Skeletal muscle satellite cell (primary cell): ENCODE measurements at regions not wholly inside any gene's neighbourhood (a gene's known extent, or its start where the extent isn't known, plus 50 kb on each side); places are given as distances from the start of the nearest gene placed in this dataset.

Experiments used
- H3K27me3 ChIP-seq: 2 replicates; pipeline ENCODE4 v1.7.0; 2013; ENCODE audit warnings: low read length; ENCODE audit not compliant: control insufficient read depth, insufficient read depth
- H3K36me3 ChIP-seq: 2 replicates; pipeline ENCODE4 v1.7.0; 2013; ENCODE audit warnings: mild to moderate bottlenecking, control low read depth, low read length; ENCODE audit not compliant: insufficient read depth
- H3K4me1 ChIP-seq: 2 replicates; pipeline ENCODE4 v1.7.0; 2013; ENCODE audit warnings: low read length; ENCODE audit not compliant: control insufficient read depth, insufficient read depth
- H3K4me2 ChIP-seq: 2 replicates; pipeline ENCODE4 v1.7.0; 2013; ENCODE audit warnings: mild to moderate bottlenecking, low read length
- H3K4me3 ChIP-seq: 2 replicates; pipeline ENCODE4 v1.7.0; 2013; ENCODE audit warnings: low read length
- H3K9ac ChIP-seq: 2 replicates; pipeline ENCODE4 v1.7.0; 2013; ENCODE audit warnings: mild to moderate bottlenecking, low read depth, low read length, moderate library complexity
- H3K9me3 ChIP-seq: replicated peaks from 2 replicates; pipeline ENCODE4 v1.7.0; 2013; ENCODE audit warnings: mild to moderate bottlenecking, control low read depth, low read length

DNA sequence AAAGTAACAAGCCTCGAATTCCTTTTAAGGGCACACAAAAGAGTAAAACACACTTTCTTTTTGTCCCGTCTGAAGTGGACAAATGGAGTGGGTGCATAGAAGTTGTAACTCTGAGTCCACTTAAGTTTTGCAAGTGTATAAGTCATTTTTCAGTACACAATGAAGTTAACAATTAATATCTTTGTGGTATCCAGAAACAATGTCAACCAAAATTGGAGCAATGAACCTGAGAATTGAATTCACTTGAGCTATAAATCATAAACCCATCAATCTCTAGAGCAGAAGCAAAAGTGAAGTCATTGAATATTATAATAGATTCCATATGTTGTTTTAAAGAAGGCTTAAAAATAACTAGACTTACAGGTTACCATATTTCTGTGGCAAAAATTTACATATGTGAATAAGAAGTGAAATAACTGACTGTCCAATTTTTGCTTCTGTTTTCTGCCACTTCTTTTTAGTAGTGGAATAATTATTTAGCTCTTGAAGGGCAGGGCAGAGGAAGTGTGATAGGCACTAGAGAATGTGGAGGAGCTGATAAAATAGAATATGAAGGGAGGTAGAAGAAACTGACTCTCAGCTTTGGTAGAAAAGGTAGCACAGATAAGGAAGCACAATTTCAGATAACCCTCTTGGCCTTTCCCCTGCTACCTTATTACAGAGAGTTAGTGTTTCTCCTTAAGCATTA is 73.9 kb upstream of the RGL1 start:
- H3K4me2 ChIP-seq = no peak overlapping the region
- no peak overlapping the region for H3K9ac ChIP-seq
- H3K9me3 ChIP-seq = no peaks in the 10 kb centered on the region
- no peaks in the 10 kb centered on the region for H3K36me3 ChIP-seq
- H3K27me3 ChIP-seq = no peaks in the 10 kb centered on the region
- no peak overlapping the region for H3K4me3 ChIP-seq
- peaks cover 7% of the 10 kb centered on the region for H3K4me1 ChIP-seq

DNA sequence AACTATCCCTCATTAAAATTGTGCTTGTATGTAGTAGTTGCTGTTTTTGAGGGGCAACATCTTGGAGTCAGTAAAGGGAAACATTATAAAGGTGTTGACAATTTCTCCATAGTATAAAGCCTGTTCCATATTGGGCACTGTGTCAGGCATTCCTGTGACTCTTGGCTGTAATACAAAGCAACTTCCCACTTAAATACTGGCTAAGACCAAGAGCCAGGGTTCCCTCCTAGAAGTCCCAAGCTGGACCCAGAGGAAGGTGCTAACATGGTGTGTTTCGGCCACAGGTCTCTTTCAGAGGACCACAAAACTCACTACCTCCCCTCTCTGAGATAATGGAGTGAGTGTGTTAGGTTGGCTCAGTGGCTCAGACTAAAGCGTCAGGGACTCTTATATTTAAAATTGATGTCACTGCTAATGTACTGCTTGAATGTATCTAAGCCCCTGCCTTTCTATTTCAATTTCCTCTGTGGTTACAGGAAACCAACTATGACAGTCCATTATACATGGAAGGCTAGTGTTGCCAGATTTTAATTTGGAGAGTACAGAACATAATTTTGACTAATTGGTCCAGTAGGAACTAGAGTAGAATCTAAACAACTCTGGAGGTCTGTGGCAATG is 74.7 kb upstream of the RGL1 start:
- H3K9me3 ChIP-seq = no peaks in the 10 kb centered on the region
- H3K4me3 ChIP-seq = no peak overlapping the region
- H3K36me3 ChIP-seq = no peaks in the 10 kb centered on the region
- no peak overlapping the region for H3K9ac ChIP-seq
- no peaks in the 10 kb centered on the region for H3K27me3 ChIP-seq
- H3K4me1 ChIP-seq = peaks cover 7% of the 10 kb centered on the region
- H3K4me2 ChIP-seq = no peak overlapping the region

DNA sequence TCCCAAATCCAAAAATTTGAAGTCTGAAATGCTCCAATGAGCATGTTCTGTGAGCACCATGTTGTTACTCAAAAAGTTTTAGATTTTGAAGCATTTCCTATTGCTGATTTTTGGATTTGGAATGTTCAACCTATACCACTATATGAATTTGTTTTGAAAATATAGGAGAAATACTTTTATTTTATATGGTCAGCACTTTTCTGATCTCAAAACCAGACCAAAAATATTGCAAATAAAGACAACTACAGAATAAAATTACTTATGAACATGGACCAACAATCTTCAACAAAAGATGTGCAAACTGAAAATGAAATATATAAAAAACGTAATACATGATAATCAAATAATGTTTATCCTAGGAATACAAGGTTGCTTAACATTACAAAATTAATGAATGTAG is 73.7 kb upstream of the APOBEC4 start:
- Histone ChIP-seq H3K4me1 (no peaks in the 10 kb centered on the region), H3K4me2 (no peak overlapping the region), H3K27me3 (no peaks in the 10 kb centered on the region), H3K36me3 (no peaks in the 10 kb centered on the region), H3K4me3 (no peak overlapping the region), H3K9me3 (no peaks in the 10 kb centered on the region), H3K9ac (no peak overlapping the region)

DNA sequence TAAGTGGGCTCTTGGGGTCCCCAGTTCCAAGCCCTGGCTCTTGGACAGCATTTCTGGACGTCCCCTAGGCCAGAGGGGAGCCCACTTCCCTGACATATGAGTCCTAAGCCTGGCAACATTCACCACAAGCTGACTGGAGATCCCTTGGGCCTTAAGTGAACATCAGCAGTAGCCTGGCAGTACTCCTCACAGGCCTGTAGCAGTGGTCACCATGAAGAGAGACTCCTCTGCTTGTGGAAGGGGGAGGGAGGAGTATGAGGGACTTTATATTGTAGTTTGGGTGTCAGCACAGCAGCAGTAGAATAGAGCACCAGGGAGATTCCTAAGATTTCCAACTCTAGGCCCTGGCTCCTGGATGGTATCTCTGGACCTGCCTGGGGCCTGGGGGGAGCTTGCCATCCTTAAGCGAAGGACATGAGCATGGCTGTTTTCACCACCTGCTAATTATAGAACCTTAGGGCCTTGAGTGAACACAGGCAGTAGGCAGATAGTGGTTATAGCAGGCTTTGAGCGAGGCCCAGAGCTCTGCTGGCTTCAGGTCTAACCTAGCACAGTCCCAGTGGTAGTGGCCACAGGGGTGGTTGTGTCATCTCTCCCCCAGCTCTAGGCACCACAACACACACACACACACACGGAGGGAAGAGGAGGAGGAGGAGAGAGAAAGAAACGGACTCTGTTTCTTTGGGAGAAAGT is 71.4 kb upstream of the APOBEC4 start:
- Histone ChIP-seq H3K27me3 (no peaks in the 10 kb centered on the region), H3K9me3 (no peaks in the 10 kb centered on the region), H3K4me3 (no peak overlapping the region)

DNA sequence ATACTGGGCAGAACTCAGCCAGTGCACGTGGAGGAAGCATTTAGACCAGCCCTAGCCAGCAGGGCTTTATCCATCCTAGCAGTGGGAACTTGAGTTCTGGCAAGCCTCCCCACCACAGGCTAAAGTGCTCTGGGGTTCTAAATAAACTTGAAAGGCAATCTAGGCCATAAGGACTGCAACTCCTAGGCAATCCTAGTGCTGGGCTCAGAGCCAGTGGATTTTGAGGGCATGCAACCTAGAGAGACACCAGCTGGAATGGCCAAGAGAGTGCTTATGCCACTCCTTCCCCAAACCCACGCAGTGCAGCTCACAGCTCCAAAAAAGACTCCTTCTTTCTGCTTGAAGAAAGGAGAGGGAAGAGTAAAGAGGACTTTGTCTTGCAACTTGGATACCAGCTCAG is 70.5 kb upstream of the APOBEC4 start:
- Histone ChIP-seq H3K27me3 (no peaks in the 10 kb centered on the region), H3K4me2 (no peak overlapping the region), H3K4me1 (no peaks in the 10 kb centered on the region), H3K4me3 (no peak overlapping the region), H3K9me3 (no peaks in the 10 kb centered on the region), H3K9ac (no peak overlapping the region), H3K36me3 (no peaks in the 10 kb centered on the region)

More for the DNA sequence above, 71.4 kb upstream of the APOBEC4 start:
- no peak overlapping the region for H3K4me2 ChIP-seq
- H3K36me3 ChIP-seq = no peaks in the 10 kb centered on the region
- no peaks in the 10 kb centered on the region for H3K4me1 ChIP-seq
- H3K9ac ChIP-seq = no peak overlapping the region

DNA sequence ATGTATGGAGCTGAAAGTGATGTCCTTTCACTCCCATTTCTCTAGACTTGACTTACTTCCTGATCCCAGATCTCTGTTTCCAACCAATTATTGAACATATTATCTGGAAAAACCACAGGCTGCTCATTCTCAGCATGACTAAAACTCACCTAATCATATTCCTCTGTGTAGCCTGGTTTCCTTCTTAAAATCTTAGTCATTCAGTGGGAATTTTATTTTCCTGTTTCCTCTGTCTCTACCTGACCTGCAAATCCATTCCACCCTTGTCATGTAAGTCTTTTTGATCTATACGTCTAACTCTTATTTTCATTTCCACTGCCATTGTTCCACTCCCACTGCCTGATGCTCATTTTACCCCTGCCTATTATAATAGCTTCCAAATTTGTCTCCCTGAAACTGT is 67.9 kb upstream of the APOBEC4 start:
- Histone ChIP-seq H3K4me3 (no peak overlapping the region), H3K9me3 (no peaks in the 10 kb centered on the region), H3K4me1 (no peaks in the 10 kb centered on the region), H3K9ac (no peak overlapping the region), H3K36me3 (no peaks in the 10 kb centered on the region), H3K4me2 (no peak overlapping the region), H3K27me3 (no peaks in the 10 kb centered on the region)

DNA sequence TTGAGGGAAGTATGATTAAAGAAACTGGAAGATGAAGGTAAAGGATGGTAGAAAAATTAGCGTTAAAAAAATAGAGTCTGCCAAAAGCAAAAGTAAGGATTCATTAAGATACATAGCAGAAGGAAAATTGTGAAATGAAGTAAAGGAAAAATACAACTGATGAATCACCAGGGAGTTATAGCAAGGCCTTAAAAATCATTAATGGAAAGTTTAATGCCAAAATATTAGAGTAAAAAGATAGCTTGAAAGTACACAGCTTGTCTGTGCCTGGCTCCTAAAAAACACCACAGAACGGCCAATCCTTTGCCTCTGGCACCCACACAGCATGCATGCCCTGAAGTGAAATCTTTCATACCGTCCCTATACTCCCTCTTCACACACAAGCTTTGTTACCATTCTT is 66.9 kb upstream of the APOBEC4 start:
- Histone ChIP-seq H3K4me1 (no peaks in the 10 kb centered on the region), H3K27me3 (no peaks in the 10 kb centered on the region)

DNA sequence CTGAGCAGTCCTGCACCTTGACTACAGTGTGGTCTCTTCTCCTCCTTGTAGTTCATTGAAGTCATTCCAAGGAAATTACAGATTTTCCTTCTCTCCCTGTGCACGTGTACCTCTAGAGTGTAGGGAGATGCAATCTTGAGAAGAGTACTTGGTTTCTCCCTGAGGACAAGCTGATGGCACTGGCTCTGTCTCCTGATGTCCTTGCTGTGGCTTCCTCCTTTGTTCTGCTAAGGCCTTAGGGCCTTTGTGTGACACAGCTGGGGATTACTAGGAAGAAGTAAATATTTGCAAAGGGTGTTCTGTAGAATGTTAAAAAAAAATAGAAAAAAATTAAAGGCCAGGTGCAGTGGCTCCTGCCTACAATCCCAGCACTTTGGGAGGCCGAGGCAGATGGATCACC is 66.2 kb upstream of the APOBEC4 start:
- Histone ChIP-seq H3K9ac (no peak overlapping the region), H3K4me2 (no peak overlapping the region), H3K9me3 (no peaks in the 10 kb centered on the region), H3K27me3 (no peaks in the 10 kb centered on the region), H3K36me3 (no peaks in the 10 kb centered on the region), H3K4me3 (no peak overlapping the region), H3K4me1 (no peaks in the 10 kb centered on the region)

More for the DNA sequence above, 66.9 kb upstream of the APOBEC4 start:
- Histone ChIP-seq H3K36me3 (no peaks in the 10 kb centered on the region), H3K9me3 (no peaks in the 10 kb centered on the region), H3K9ac (no peak overlapping the region), H3K4me3 (no peak overlapping the region), H3K4me2 (no peak overlapping the region)

DNA sequence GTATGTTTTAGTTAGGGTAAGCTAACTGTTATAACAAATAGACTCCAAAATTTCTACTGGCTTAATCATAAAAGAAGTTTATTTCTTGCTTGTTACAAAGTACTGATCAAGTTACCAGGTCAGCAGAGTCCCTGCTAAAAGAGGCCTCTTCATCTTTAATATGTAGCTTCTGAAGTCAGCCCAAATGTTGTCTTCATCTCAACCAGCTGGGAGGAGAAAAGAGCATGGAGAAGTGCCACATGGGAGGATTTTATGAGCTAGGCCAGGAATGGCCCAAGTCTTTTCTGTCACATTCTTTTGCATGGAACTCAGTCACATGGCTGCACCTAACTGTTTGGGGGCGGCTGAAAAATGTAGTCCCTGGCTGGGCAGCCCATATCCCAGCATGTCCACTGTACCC is 63.2 kb upstream of the APOBEC4 start:
- Histone ChIP-seq H3K27me3 (no peaks in the 10 kb centered on the region), H3K9ac (no peak overlapping the region), H3K4me3 (no peak overlapping the region), H3K4me1 (peaks cover 3% of the 10 kb centered on the region), H3K4me2 (no peak overlapping the region), H3K36me3 (no peaks in the 10 kb centered on the region), H3K9me3 (no peaks in the 10 kb centered on the region)

DNA sequence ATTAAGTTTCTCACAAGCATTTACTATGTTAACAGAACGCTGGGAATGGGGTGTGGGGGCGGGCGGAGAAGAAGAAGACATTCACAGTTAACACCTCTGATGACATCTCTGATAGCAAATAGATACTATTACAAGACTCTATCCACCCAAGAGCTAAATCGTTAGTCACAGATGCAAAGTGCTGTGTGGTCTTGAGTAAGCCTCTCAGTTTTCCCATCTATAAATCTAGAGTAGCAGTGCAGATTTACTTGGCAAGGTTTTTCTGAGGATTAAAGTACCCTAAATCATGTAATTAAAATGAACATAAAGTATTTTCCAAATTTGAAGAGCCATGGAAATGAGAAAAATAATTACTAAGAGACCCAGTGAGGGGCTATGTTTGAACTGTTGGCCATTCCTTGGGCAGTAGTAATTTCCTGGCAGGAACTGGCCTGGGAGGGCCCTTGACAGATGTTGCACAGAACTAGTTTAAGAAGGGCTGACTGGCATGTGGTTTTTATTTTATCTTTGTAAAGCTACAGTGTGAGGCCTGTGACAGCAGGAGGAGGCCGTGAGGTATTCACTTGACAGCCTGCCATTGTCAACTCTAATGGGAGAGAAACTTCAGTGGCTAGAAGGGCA is 58.7 kb upstream of the APOBEC4 start:
- H3K4me2 ChIP-seq = no peak overlapping the region
- no peak overlapping the region for H3K4me3 ChIP-seq
- H3K9ac ChIP-seq = no peak overlapping the region
- H3K36me3 ChIP-seq = no peaks in the 10 kb centered on the region
- H3K9me3 ChIP-seq = no peaks in the 10 kb centered on the region
- H3K27me3 ChIP-seq = no peaks in the 10 kb centered on the region
- H3K4me1 ChIP-seq = peaks cover 3% of the 10 kb centered on the region

DNA sequence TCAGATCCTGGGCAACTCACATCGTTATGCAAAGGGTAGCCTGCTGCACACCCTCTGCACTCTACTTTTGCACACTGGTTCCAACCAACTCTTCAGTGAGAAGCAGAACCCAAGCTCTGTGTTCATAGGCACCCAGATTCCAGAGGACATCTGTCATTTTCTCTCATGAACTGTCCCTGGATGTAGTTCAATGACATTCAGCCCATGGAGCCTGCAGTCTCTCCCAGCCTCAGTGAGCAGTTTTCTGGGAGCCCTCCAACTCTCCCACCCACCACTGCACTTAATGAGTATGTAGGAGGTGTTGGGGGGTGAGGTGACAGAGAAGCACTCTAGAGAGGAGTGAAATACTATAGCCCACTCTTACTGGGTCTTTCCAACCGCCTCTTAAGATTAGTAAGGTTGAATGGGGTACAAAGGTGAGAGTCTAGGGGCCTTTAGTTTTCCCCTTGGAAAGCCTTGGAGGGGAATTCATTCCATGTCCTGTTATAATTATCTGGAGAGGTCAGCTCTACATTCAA is 58.1 kb upstream of the APOBEC4 start:
- Histone ChIP-seq H3K36me3 (no peaks in the 10 kb centered on the region), H3K9ac (no peak overlapping the region), H3K9me3 (no peaks in the 10 kb centered on the region), H3K4me3 (no peak overlapping the region), H3K4me2 (no peak overlapping the region), H3K27me3 (no peaks in the 10 kb centered on the region), H3K4me1 (peaks cover 3% of the 10 kb centered on the region)
